ENCODE measurements at regions not wholly inside any gene's neighbourhood (a gene's known extent, or its start where the extent isn't known, plus 50 kb on each side); places are given as distances from the start of the nearest gene placed in this dataset.

DNA sequence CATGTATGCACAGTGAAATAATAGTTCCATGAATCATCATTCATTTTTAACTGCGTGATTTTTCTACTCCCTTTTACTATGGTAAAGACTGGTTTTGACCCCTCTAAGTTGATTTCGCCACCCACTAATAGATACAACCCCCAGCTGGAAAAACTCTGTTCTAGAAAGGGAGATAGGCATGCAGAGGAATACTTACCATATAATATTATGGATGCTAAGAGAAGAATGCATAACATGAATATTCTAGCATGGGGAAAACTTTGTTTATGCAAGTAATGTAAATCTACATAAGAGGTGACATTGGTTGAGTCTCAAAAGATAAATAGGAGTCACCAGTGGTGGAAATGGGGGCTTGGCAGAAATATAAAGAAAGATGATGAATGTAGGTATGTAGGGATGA, 97.3 kb upstream of the MBL2 start:
- TF ChIP-seq POLR2A (IDR thresholded peaks at IDR 0.05; ENCODE audit: low read depth, low read length) = no peak
- no peak for TF ChIP-seq POLR2AphosphoS5 (IDR thresholded peaks at IDR 0.05; ENCODE audit: low read depth, low read length)
